Astrocyte of the cerebellum (primary cell): ENCODE measurements at regions not wholly inside any gene's neighbourhood (a gene's known extent, or its start where the extent isn't known, plus 50 kb on each side); places are given as distances from the start of the nearest gene placed in this dataset.
"Not testable (repeated sequence)": the region's sequence is repeated elsewhere in the genome, so short reads cannot be mapped to it uniquely, and the experiment has no call there.

Source experiments
- DNase-seq: peaks from one replicate; pipeline ENCODE4 v3.0.0-alpha.2; 2011; ENCODE audit warnings: low read depth
- H3K4me3 ChIP-seq: 2 replicates; pipeline ENCODE4 v1.5.1; 2011; ENCODE audit warnings: mild to moderate bottlenecking, low read depth, low read length, moderate library complexity
- CTCF ChIP-seq: IDR thresholded peaks from 2 replicates; pipeline ENCODE4 v1.5.1; 2012; ENCODE audit warnings: low read length, low read depth, moderate library complexity, mild to moderate bottlenecking; ENCODE audit errors: missing control alignments
- in situ Hi-C: cut with HindIII; loops from 2 replicates; pipeline ENCODE4 v1.10.0; 2017; ENCODE audit warnings: low sequenced_read_pairs

GRCh38 chr2:234880551-234881211 lies 71.1 kb upstream of the SH3BP4 start:
- in situ Hi-C loops: no loop called here
- TF ChIP-seq CTCF: no peak
- DNase-seq: peak; percentile 71
- H3K4me3 ChIP-seq: no peak overlapping the region

DNA sequence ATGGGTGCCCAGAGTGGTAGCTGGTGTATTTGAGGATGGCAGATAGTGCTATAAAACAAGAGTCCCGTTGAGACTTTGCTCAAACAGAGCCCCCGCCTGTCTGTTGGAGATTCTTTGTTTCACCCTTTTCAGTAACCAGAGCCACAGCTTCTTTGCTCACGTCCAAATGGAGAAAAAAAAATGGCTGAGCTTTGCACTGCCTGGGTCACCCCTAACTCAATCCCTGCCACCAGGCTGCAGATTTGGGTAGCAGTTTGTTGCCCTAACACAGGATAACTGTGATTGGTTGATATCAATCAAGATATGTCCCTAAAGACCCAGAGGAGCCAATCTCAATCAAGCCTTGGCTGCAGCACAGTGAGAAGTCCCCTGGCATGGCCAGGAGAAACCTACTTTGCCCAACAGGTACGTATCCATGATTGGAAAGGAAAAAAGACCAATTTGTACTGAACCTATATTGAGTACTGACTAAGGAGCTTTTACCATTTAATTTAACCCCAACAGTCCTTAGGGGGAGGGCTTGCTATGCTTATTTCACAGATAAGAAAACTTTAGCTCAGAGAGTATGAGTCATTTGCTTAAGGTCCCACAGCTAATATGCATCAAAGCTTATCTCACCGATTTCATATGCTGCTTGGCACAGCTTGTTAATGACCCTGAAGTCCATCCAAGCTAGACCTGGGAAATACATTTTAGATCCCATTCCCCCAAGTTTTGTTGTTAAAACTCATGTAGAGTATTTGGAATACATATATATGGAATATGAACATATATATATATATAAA lies 72.0 kb upstream of the SH3BP4 start:
- TF ChIP-seq CTCF: no peak
- H3K4me3 ChIP-seq: no peak overlapping the region
- in situ Hi-C loops: no loop called here
- peak; percentile 47 for DNase-seq

GRCh38 chr2:234876621-234877020 lies 75.2 kb upstream of the SH3BP4 start:
- H3K4me3 ChIP-seq, in situ Hi-C loops, DNase-seq: not testable (repeated sequence)

DNA sequence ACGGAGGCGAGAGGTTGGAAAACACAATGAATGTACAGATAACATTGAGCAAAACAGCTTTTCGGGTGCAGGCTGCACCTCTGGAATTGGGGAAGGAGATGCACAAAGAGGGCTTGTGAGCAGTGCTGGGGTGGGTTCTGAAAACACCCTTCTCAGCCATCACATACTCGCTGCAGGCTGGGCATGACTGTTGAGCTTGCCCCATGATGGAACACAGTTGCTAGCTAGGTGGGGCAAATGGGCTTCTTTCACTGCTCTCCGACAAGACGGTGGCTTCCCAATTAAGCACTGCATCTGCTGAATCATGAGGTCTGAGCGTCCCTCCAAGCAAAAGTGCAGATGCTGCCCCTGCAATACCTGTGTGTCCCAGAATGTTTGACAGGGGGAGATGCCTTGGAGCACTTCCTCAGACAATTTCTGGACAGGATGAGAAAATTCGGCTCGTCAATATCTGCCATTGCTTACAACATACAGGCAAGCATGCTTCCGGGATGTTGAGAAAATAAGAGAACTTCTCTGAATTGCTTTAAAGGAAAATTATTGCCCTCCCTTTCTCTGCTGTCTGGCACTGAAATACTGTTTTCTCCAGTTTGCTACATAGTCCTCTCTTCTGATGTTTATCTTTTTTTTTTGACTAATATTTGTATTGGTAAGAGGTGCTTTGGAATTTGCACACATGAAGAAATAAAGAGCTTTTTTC lies 77.3 kb upstream of the SH3BP4 start:
- no peak for DNase-seq
- in situ Hi-C loops: no loop called here
- no peak overlapping the region for H3K4me3 ChIP-seq
- TF ChIP-seq CTCF: no peak

- TF ChIP-seq CTCF: no peak
- H3K4me3 ChIP-seq: no peak overlapping the region
- no peak for DNase-seq
- in situ Hi-C loops: no loop called here
Observed at GRCh38 chr2:234873828-234874173, 78.0 kb upstream of the SH3BP4 start.

GRCh38 chr2:234873103-234873827 lies 78.6 kb upstream of the SH3BP4 start:
- H3K4me3 ChIP-seq: no peak overlapping the region
- in situ Hi-C loops: no loop called here
- DNase-seq: no peak
- no peak for TF ChIP-seq CTCF
